GM19468 (cell line): ENCODE measurements at regions not wholly inside any gene's neighbourhood (a gene's known extent, or its start where the extent isn't known, plus 50 kb on each side); places are given as distances from the start of the nearest gene placed in this dataset.

Experiments used
- ATAC-seq: cut with Tn5 transposase; IDR thresholded peaks from one replicate; pipeline ENCODE4 v1.9.1; 2021; ENCODE audit warnings: mild to moderate bottlenecking, moderate library complexity, moderate number of reproducible peaks; ENCODE audit not compliant: unreplicated experiment; ENCODE audit errors: extremely low read depth

DNA sequence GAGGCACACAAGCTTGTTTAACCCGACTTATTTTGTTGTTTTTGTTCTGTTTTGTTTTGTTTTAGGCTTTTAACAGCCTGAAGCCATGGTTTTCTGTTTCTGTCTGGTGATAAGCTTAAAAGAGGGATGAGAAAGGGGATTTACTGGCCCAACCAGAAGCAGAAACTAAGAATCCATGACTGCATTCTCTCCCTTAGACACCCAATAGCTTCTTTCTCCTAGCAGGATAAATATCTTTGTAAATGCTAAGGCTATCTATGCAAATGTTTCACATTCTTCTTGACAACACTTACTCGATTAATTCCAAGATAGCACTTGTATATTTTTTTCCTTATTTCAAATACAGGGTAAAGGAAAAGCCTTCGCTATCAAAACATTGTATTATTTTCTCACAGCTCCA, 53.7 kb upstream of the SMAD1 start:
- ATAC-seq: no peak

DNA sequence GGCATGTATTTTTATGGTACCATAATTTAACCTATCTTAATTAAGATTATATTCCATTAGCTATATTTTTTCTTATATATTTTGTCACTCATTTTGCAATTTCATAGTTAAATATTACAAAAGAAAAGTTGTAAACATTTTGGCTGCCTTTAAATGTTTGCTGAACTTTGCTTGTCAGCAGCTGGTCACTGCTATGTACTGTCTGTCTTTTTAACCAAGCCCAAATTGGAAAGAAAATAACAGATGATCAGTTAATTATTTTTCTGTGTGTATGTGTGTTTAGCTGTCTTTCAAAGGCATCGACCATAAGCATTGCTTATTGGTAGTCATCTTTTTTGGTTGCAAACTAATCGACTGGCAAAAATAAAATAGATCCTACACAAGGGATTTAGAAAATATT, 54.4 kb upstream of the SMAD1 start:
- no peak for ATAC-seq

DNA sequence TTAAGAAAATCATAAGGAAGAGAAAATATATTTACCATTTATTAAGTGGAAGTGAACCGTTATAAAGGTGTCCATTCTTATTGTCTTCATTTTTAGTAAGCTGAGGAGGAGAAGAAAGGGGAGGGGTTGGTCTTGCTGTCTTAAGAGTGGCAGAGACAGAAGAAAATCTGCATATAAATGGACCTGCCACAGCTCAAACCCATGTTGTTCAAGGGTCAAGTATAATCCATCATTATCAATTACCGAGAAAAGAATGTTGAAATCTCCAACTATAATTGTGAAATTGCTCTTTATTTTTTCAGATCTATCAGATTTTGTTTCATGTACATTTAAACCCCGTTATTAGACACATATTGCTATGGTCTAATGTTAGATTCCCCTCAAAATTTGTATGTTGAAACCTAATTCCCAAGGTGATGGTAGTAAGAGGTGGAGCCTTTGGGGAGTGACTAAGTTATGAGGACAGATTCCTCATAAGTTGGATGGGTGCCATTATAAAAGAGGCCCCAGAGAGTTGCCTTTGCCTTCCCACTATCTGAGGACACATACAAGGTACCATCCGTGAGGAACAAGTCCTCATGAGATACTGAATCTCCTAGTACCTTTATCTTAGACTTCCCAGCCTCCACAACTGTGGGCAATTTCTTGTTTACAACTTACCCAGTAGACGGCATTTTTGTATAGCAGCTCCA, 58.5 kb upstream of the SMAD1 start:
- ATAC-seq: no peak

DNA sequence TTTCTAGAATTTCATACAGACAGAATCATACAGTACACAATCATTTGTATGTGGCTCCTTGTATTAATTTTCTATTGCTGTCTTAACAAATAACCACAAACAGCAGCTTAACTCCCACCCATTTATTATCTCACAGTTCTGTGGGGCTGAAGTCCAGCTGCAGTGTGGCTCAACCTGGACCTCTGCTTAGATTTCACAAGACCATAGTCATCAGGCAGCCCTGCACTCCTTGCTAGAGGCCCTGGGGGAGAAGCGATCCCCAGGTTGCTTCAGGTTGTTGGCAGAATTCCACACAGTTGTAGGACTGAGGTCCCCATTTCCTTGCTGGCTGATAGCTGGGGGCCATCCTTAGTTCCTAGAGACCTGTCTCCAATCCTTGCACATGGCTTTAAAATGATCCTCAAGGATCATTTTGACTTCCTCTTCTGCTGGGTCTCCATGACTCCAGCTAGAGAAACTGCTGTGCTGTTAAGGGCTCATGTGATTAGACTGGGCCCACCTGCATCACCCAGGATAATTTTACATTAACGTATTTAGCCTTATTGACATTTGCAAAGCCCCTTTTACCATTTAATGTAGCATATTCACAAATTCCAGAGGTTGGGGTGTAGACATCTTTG, 60.9 kb upstream of the SMAD1 start:
- no peak for ATAC-seq

DNA sequence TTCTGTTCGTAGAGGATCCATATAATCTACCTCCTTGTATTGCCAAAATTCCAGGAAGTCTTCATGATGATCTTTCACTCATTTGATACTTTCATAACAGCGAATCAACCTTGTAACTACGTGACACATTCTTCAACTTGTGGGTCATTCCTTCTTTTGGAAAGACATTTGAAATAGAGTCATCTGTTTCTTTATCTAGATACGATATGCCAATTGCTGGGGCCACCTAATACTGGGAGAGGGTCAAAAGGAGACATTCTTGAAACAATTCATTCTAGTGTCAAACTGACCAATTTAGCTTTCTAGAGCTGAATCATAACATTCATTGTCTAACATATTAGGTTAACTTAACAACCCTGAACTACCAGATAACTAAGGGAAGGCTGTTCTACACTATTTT, 62.9 kb upstream of the SMAD1 start:
- no peak for ATAC-seq

DNA sequence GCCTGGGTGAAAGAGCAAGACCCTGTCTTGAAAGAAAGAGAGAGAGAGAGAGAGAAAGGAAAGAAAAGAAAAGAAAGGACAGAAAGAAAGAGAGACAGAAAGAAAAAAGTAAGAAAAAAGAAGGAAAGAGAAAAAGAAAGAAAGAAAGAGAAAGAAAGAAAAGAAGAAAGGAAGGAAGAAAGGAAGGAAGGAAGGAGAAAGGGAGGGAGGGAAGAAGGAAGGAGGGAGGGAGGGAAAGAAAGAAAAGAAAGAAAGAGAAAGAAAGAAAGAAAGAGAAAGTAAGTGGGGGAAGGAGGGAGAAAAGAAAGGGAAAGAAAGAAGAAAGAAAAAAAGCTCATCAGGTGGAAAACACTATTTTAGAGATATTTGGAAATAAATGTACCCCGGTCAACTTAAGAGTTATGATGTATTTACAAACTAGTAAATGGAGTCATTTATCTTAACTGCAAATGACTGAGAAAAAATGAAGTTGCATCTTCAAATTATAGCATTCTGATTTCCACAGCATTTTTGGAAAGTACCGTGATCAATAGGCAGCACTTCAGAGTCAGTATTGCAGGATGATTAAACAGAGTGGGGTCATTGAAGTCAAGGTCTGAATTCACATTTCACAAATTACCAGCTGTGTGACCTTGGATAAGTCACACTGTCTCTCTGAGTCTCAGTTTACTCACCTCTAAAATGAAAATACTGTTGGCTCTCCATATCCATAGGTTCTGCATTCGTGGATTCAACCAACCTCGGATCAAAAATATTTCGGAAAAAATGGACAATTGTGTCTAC, 64.1 kb upstream of the SMAD1 start:
- ATAC-seq: no peak

DNA sequence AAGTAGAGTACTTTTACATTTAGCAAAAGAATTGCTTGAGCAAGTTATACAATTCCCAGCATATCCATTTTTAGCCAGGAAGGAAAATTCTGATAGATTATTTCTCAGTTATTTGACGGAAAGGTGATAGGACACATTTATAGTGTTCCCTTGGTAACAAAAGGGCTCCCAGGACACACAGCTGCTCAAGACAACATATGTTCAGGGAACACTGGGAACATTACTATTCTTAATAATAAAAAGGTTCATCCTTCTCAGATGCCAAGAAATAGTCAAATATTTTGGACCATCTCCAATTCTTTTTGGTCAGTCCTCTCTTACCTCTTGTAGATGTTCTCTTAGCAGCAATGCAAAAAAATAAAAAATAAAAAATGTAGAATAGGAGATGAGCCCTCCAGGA, 66.8 kb upstream of the SMAD1 start:
- no peak for ATAC-seq

DNA sequence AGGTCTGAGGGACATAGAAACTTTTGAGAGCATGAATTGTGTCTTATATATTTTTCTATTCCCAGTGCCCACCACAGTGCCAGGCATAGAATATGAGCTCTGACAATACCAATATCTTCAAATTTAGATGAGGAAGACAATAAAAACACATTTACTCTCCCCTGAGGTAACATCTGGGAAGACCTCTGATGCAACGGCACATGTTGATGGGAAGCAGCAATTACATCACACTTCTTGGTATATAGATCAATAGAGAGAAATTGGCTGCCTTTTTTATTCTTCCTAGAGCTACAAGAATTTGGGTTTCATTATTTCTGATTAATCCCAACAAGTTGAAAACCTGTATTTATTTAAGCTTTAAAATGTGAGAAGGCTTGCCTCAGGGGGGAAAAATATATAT, 67.4 kb upstream of the SMAD1 start:
- ATAC-seq: no peak

DNA sequence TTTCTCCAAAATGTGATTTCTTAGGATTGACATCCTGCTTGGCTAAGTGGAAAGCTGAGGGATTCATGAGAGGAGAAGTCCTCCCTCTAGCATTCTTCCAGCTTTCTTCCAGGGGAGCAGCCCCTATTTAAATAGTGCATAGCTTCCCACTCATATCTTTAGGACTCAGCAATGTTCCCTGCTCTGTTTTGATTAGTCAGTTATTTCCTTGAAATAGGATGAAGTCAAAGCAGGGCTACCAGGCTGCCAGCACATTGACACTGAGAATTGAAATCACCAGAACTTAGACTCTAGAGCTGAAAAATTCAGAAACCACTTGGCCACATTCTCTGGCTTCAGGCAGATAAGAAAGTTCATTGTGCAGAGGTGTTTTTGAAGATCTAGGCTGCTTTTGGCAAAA, 74.7 kb upstream of the SMAD1 start:
- no peak for ATAC-seq

DNA sequence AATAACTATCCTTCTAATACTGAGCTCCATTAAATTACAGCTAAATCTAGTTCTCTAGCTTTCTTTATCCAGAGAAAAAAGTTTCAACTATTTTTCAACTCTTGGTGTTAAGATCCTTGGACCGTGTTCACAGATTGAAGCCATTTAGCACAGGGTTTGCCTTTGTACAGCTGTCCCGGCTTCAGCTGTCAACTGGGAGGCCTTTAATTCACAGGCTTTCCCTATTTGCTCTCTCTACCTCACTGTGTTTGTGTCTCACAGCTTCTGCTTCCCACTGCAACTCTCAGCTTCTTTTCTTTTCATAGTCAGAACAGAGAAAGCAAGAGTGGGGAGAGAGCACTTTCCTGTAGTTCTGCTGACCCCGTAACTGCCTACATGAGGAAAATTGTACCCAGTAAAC, 76.9 kb upstream of the SMAD1 start:
- ATAC-seq: no peak

DNA sequence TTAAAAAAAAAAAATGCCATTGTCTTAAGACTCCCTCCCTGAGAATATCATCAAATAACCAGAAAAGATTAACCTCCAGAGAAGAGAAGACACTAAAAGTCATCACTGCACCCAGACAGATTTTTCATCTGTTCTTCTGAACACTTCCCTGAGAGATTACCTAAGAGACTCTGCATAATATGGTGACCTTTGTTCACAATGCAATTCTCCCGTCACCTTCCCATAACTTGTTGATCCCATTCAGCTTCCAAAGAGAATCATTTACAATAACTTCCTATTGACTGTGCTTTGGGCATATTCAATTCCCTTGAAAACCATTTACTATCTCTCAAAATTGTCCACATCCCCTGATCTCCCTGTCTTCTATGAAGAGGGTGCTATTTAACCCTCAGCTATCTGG, 85.1 kb upstream of the SMAD1 start:
- no peak for ATAC-seq

DNA sequence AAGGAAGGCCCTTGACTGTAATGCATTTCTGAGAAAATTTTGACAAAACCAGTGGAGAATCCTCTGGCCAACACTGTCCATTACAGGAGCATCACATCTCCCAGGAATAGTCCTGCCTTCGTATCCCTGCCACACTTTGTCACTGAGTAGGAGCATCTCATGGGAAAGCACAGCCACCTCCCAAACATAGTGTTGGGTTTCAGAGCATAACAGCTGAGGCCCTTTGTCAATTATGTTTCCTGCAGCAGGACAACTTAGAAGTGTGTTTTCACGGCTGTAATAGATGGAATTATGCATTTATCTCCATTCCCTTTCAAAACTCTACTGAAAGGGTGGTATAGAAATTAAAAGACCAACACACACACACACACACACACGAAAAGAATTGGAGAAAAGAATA, 91.1 kb upstream of the SMAD1 start:
- no peak for ATAC-seq

DNA sequence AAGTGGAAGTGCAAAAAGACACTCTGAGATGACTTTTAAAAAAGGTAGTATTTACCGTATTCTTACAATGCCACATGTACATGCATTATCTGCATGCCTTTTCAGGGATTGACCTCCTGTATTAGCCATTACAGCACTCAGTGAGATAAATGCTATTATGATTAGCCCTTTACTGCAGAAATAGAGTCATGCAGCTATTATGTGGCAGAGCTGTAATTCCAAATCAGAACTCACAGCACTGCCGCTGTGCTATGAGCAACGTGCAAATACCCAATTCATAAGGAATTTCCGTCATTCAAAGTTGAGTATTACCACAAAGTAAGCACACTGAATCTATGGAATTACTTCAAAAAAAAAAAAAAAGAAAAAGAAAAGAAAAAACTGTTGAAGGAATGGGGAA, 92.1 kb upstream of the SMAD1 start:
- ATAC-seq: no peak

DNA sequence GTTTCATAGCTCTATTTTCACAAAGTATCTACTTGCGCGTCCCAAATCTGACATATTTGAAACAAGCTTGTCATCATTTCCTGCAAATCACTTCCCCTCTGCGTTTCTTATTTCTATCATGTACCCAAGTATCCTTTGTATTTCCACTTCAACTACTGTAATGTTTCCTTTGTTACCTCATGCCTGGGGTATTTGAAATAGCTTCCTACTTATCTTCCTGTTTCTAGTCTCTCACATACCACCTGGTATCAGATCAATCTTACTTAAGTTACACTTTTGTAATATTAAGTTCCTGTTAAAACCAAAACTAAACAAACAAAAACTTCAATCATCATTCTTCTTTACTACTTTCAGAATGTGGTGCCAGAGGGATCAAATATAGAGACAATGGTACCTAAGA, 93.6 kb upstream of the SMAD1 start:
- no peak for ATAC-seq

DNA sequence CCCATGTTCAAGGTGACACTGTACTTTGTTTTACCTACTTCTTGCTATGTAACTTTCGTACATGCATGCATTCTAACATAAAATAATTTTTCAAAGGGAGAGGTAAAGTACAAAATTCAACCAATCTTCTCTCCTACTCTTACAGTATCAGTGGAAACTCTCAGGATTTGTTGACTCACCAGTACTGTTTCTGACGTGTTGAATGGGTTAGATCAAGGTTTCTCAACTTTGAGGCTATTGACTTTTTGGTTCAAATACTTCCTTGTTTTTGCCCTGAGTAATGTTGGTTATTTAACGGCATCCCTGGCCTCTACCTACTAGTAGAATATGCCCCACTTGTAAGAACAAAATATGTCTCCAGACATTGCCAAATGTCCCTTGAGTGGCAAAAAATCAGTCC, 94.6 kb upstream of the SMAD1 start:
- ATAC-seq: no peak

DNA sequence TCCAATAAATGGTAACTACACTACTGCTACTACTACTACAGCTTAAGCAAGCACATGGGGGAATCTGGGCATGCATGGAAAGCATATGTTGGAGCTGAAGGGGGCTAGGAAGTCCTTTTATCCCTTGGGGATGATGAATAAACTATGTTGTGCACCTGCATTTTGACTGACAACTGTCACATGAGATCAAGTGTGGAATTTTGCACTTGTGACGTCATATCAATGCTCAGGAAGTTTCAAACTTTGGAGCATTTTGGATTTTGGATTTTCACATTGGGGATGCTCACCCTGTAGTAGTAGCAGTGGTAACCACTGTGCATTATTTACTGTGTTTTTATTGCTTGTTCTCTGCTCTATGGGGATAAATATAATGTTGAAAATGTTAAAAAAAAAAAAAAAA, 100.5 kb upstream of the SMAD1 start:
- no peak for ATAC-seq

DNA sequence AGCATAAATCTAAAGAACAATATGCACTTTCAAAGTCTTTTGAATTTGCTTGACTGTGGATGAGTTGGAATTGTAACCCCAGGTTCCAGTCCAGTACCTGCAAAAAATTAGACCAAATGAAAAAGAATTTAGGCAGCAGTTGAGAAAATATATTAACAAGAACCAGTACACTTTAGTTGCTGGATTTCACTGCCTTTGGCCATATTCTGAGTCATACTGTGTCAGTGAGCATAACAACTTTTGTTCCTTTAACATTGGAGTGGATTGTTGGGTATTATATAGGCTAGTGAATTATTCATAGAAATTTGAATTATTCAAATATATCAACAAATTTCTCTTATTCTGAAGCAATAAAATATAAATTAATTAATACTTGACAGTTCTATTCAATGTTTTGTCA, 101.5 kb upstream of the SMAD1 start:
- no peak for ATAC-seq

DNA sequence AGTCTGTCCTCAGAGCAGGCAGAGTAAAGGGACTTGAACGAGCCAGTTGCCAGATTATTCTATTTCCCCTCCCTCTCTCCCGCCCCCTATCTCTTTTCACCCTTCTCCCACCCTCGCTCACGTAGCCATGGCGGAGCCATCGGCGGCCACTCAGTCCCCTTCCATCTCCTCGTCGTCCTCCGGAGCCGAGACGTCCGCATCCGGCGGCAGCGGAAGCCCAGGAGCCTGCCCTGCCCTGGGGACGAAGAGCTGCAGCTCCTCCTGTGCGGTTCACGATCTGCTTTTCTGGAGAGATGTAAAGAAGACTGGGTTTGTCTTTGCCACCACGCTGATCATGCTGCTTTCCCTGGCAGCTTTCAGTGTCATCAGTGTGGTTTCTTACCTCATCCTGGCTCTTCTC, 106.2 kb upstream of the SMAD1 start:
- ATAC-seq: no peak

DNA sequence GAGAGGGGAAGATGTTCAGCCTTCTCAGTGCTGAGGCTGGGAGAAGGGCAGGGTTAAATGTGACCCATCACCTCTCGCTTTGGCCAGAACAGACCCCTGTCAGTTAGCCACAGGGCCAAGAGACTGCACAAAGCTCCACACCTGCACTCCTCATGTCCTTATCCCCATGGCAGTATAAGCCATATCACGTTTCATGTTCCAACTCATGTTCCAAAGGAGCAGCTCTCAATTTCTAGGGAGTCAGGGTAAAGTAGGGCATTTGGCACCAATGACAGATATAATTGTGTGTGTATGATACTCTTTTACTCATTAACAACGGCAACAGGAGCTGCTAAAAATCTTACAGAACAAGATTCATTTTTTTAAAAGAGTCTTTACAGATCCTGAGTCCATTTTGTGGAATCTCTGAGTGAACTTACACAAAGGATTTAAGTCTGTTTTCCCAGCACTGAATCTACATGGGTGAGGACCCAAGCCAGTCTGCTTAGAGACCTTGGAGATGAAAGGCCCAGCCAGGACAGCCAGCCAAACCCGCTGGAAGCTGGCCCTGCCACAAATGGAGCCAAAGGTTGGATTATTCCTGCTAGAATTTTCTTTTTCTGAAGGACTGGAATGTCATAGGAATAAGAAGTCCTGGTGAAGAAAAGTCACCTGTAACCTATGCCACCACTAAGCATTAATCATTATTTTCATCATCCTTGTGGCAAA, 129.1 kb upstream of the SMAD1 start:
- ATAC-seq: no peak

DNA sequence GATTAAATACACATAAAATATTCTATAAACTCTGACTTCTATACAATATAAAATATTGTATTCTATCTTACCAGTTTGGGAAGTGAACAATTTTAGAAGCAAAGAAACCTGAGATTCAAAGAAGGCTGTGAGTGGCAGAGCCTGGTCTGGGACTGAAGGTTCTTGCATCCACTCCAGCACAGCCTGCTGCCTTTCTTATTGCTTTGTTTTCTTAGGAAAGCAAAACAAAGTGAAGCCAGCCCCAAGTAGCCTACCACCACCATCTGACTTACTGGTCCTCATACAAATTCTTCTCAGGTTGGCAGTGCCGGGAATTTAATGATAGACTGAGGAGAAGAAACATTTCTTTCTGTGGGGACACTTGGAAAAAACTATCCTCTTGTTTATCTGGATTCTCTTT, 129.7 kb upstream of the SMAD1 start:
- no peak for ATAC-seq

DNA sequence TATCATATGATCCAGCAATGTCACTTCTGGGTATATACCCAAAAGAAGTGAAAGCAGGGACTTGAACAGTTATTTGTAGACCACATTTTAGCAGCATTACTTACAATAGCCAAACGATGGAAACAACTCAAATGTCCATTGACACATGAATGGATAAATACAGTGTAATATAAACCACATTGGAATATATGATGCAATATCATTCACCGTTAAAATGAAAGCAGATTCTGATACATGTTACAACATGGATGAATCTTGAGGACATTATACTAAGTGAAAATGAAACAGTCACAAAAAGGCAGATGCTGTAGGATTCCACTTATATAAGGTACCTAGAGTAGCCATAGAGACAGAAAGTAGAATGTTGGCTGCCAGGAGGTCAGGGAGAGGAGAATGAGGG, 130.5 kb upstream of the SMAD1 start:
- ATAC-seq: no peak
